Heart left ventricle (tissue), 16 donors: ENCODE measurements at regions not wholly inside any gene's neighbourhood (a gene's known extent, or its start where the extent isn't known, plus 50 kb on each side); places are given as distances from the start of the nearest gene placed in this dataset.

Experiments
- ATAC-seq, 4 donors: fragments of 200-7000 bp; cut with Tn5 transposase; one replicate each; pipeline ENCODE4 v1.9.1; 2020 to 2022; ENCODE audit warnings: moderate library complexity in 4 of 4, mild to moderate bottlenecking in 3 of 4, moderate number of reproducible peaks in 1 of 4
- DNase-seq, 5 donors: peaks; one replicate each; pipeline ENCODE4 v3.0.0-alpha.2; 2020
- H3K27ac ChIP-seq, 12 donors: fragments of 200-600 bp; sonication (generic) in 4 of 12; one replicate each; pipeline versions ENCODE4 v1.5.0 to v1.8.0; 2016 to 2022; ENCODE audit warnings: mild to moderate bottlenecking in 2 of 12
- H3K27me3 ChIP-seq, 9 donors: fragments of 200-600 bp; sonication (generic) in 2 of 9; one replicate each; pipeline versions ENCODE4 v1.5.1 to v1.8.0; 2016 to 2022; ENCODE audit warnings: mild to moderate bottlenecking in 3 of 9
- H3K36me3 ChIP-seq, 9 donors: fragments of 200-600 bp; sonication (generic) in 2 of 9; one replicate each; pipeline versions ENCODE4 v1.5.0 to v1.8.0; 2018 to 2022; ENCODE audit warnings: mild to moderate bottlenecking in 2 of 9
- H3K4me1 ChIP-seq, 12 donors: fragments of 200-600 bp; sonication (generic) in 4 of 12; one replicate each; pipeline versions ENCODE4 v1.5.0 to v1.8.0; 2016 to 2022; ENCODE audit warnings: mild to moderate bottlenecking in 3 of 12
- H3K4me3 ChIP-seq, 12 donors: fragments of 200-600 bp; sonication (generic) in 4 of 12; one replicate each; pipeline versions ENCODE4 v1.5.0 to v1.8.0; 2017 to 2022; ENCODE audit warnings: mild to moderate bottlenecking in 9 of 12, moderate library complexity in 4 of 12
- H3K9me3 ChIP-seq, 12 donors: fragments of 200-600 bp; sonication (generic) in 4 of 12; one replicate each; pipeline versions ENCODE4 v1.5.0 to v1.8.0; 2016 to 2022; ENCODE audit warnings: mild to moderate bottlenecking in 1 of 12
- POLR2A ChIP-seq, 2 donors: fragments of 450-650 bp; IDR thresholded peaks; one replicate each; pipeline ENCODE4 v1.6.1; 2017; ENCODE audit warnings: antibody characterized with exemption in 2 of 2, mild to moderate bottlenecking in 2 of 2, moderate library complexity in 2 of 2
- WGBS, 4 donors: extraction: QIAGEN DNeasy Blood & Tissue Kit in 2 of 4; methylation state at CpG; one replicate each; pipeline versions ENCODE4 v1.1.5 to v1.1.7; 2013 to 2018; 5-methylcytosine and 5-hydroxymethylcytosine counted together
- intact Hi-C, 10 donors: fragments of 100-400 bp; cut with DNase I; formaldehyde crosslinking; loops; one replicate each; pipeline versions ENCODE4 v1.11.1 to v1.14.2; 2022
- TF ChIP-seq, protein P1 (sequence below), 12 donors: fragments of 200-600 bp; sonication (generic) in 4 of 12; IDR thresholded peaks; one replicate each; pipeline versions ENCODE4 v1.5.0 to v1.8.0; 2018 to 2022; ENCODE audit warnings: antibody characterized with exemption in 12 of 12, mild to moderate bottlenecking in 5 of 12
- donor health status: ischemic (EF 13 %, LVEDD 7.1; RV severe dilation, severe dysfunction).
- donor health status: healthy with polysubstance abuse.
- donor health status: DM: no; HTN: yes; CAD: no.
- donor health status: DM: no; HTN: no; CAD: no.
- donor health status: ischemic (EF 25% LVEDD 6.9; RV normal size, moderate dysfunction).
- donor health status: ischemic (EF 25% LVEDD 5.7; RV mildly dilated, moderate dysfunction).
- donor health status: healthy.
- donor health status: DM: yes; HTN: yes; CAD: no.
- donor health status: ischemic (EF 35%, LVEDD 5.7; RV mildly dilated, moderate dysfunction).
- donor health status: nonischemic (EF 11% LVEDD 7.7; RV severe dilation, severe dysfunction).
- donor health status: DM: yes; HTN: yes; CAD: no.
- donor health status: PGD.
- donor health status: ischemic (EF 29% LVEDD 5.4; RV normal size, mild dysfunction).
- donor health status: nonischemic (EF 23%, LVEDD 6.1; RV moderate dilation, normal function).

- TF ChIP-seq, protein P1, sequence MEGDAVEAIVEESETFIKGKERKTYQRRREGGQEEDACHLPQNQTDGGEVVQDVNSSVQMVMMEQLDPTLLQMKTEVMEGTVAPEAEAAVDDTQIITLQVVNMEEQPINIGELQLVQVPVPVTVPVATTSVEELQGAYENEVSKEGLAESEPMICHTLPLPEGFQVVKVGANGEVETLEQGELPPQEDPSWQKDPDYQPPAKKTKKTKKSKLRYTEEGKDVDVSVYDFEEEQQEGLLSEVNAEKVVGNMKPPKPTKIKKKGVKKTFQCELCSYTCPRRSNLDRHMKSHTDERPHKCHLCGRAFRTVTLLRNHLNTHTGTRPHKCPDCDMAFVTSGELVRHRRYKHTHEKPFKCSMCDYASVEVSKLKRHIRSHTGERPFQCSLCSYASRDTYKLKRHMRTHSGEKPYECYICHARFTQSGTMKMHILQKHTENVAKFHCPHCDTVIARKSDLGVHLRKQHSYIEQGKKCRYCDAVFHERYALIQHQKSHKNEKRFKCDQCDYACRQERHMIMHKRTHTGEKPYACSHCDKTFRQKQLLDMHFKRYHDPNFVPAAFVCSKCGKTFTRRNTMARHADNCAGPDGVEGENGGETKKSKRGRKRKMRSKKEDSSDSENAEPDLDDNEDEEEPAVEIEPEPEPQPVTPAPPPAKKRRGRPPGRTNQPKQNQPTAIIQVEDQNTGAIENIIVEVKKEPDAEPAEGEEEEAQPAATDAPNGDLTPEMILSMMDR (IDR thresholded peaks at IDR 0.05) = no peak
- no peak for TF ChIP-seq POLR2A (IDR thresholded peaks at IDR 0.05)
- no peak for ATAC-seq
- 40 to 58% (median 50%) methylated on average over 3 of the region's 3 CpGs for WGBS, 4 donors
- no peak overlapping the region for H3K27ac ChIP-seq
- H3K4me1 ChIP-seq = no peaks in the 10 kb centered on the region
- intact Hi-C loops = no loop called here
- DNase-seq = no peak
- peaks cover 0 to 8% (median 0%) of the 10 kb centered on the region in 9 donors for H3K27me3 ChIP-seq
- no peak overlapping the region for H3K4me3 ChIP-seq
- no peaks in the 10 kb centered on the region for H3K36me3 ChIP-seq
- H3K9me3 ChIP-seq = no peaks in the 10 kb centered on the region
Observed at GRCh38 chr1:34330061-34330460, 153.4 kb downstream of the C1orf94 start.

GRCh38 chr1:34331020-34331926, 154.6 kb downstream of the C1orf94 start:
- no peak for TF ChIP-seq POLR2A (IDR thresholded peaks at IDR 0.05)
- TF ChIP-seq, protein P1 (IDR thresholded peaks at IDR 0.05) = no peak
- H3K36me3 ChIP-seq = no peaks in the 10 kb centered on the region
- ATAC-seq (no peak), DNase-seq (no peak)
- H3K4me1 ChIP-seq = no peaks in the 10 kb centered on the region
- H3K9me3 ChIP-seq = no peaks in the 10 kb centered on the region
- H3K27me3 ChIP-seq = peaks cover 0 to 4% (median 0%) of the 10 kb centered on the region in 9 donors
- WGBS, 4 donors = 83 to 92% (median 85%) methylated on average over 9 of the region's 9 CpGs
- no peak overlapping the region for H3K4me3 ChIP-seq
- H3K27ac ChIP-seq = no peak overlapping the region
- intact Hi-C loops = no loop called here

DNA sequence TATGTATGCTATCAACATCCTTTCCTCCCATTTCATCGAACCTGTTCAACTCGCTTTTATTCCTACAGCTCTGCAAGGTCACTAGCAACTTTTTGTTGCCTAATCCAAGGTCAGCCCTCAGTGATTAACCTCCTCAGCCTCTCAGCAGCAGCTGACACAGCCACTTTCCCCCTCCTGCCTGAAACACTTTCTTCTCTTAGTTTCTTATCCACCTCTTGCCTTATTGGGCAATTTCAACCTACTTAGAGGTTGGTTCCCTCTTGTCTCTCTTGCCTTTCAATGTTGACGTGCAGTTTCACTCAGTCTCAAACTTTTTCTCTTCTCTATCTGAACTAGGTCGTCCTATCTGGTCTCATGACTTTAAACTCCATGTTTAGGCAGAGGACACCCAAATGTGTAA, 156.3 kb downstream of the C1orf94 start:
- no peaks in the 10 kb centered on the region for H3K4me1 ChIP-seq
- H3K9me3 ChIP-seq = no peaks in the 10 kb centered on the region
- H3K27ac ChIP-seq = no peak overlapping the region
- TF ChIP-seq POLR2A (IDR thresholded peaks at IDR 0.05) = no peak
- TF ChIP-seq, protein P1 (IDR thresholded peaks at IDR 0.05) = no peak
- 39 to 50% (median 44%) methylated on average over 3 to 4 of the region's 4 CpGs for WGBS, 4 donors
- H3K27me3 ChIP-seq = peaks cover 0 to 6% (median 0%) of the 10 kb centered on the region in 9 donors
- intact Hi-C loops = no loop called here
- H3K4me3 ChIP-seq = no peak overlapping the region
- DNase-seq = no peak
- H3K36me3 ChIP-seq = no peaks in the 10 kb centered on the region
- ATAC-seq = no peak

GRCh38 chr1:34338871-34339270, 162.2 kb downstream of the C1orf94 start:
- H3K27me3 ChIP-seq = peaks cover 0 to 21% (median 3%) of the 10 kb centered on the region in 9 donors
- H3K4me3 ChIP-seq = no peak overlapping the region
- H3K27ac ChIP-seq = no peak overlapping the region
- no peaks in the 10 kb centered on the region for H3K4me1 ChIP-seq
- 46 to 68% (median 60%) methylated on average over 1 of the region's 1 CpG for WGBS, 4 donors
- no peaks in the 10 kb centered on the region for H3K9me3 ChIP-seq
- TF ChIP-seq, protein P1 (IDR thresholded peaks at IDR 0.05) = no peak
- no peak for TF ChIP-seq POLR2A (IDR thresholded peaks at IDR 0.05)
- ATAC-seq (no peak), DNase-seq (no peak)
- no peaks in the 10 kb centered on the region for H3K36me3 ChIP-seq
- intact Hi-C loops = no loop called here
